HG03354 (cell line): ENCODE measurements at regions not wholly inside any gene's neighbourhood (a gene's known extent, or its start where the extent isn't known, plus 50 kb on each side); places are given as distances from the start of the nearest gene placed in this dataset.

Source experiments
- ATAC-seq: cut with Tn5 transposase; IDR thresholded peaks from one replicate; pipeline ENCODE4 v1.9.1; 2021; ENCODE audit warnings: mild to moderate bottlenecking; ENCODE audit not compliant: unreplicated experiment, poor library complexity, severe bottlenecking

GRCh38 chr9:89958086-89958485, 353.3 kb downstream of the GADD45G start:
- ATAC-seq, result no peak

- no peak for ATAC-seq
These were observed 357.0 kb downstream of the GADD45G start for GRCh38 chr9:89961616-89962341.

GRCh38 chr9:89963280-89963679, 358.5 kb downstream of the GADD45G start:
- ATAC-seq, result no peak

- ATAC-seq, result no peak
These were observed 362.7 kb downstream of the GADD45G start for GRCh38 chr9:89967527-89967926.

GRCh38 chr9:89969156-89969675, 364.4 kb downstream of the GADD45G start:
- ATAC-seq, result no peak

GRCh38 chr9:89969881-89970639, 365.2 kb downstream of the GADD45G start:
- ATAC-seq, result no peak

- no peak for ATAC-seq
These were observed 365.9 kb downstream of the GADD45G start for GRCh38 chr9:89970701-89971100.

GRCh38 chr9:89972535-89972934, 367.7 kb downstream of the GADD45G start:
- no peak for ATAC-seq

GRCh38 chr9:89974582-89974981, 369.8 kb downstream of the GADD45G start:
- ATAC-seq, result no peak

GRCh38 chr9:89975024-89975423, 370.2 kb downstream of the GADD45G start:
- ATAC-seq, result no peak

- ATAC-seq, result no peak
These were observed 370.8 kb downstream of the GADD45G start for GRCh38 chr9:89975630-89976029.

- ATAC-seq, result no peak
These were observed 373.4 kb downstream of the GADD45G start for GRCh38 chr9:89978185-89978584.

GRCh38 chr9:89980600-89980999, 375.8 kb downstream of the GADD45G start:
- no peak for ATAC-seq

- no peak for ATAC-seq
These were observed 377.2 kb downstream of the GADD45G start for GRCh38 chr9:89982016-89982415.

- ATAC-seq, result no peak
These were observed 378.6 kb downstream of the GADD45G start for GRCh38 chr9:89983411-89983810.

- ATAC-seq, result no peak
These were observed 379.4 kb downstream of the GADD45G start for GRCh38 chr9:89984214-89984613.

- ATAC-seq, result no peak
These were observed 380.3 kb downstream of the GADD45G start for GRCh38 chr9:89985068-89985467.

GRCh38 chr9:89986190-89986589, 381.4 kb downstream of the GADD45G start:
- ATAC-seq, result no peak

GRCh38 chr9:89988458-89988857, 383.6 kb downstream of the GADD45G start:
- no peak for ATAC-seq

- no peak for ATAC-seq
These were observed 386.5 kb downstream of the GADD45G start for GRCh38 chr9:89991204-89991790.
